OCI-LY3 (cell line): ENCODE measurements at regions not wholly inside any gene's neighbourhood (a gene's known extent, or its start where the extent isn't known, plus 50 kb on each side); places are given as distances from the start of the nearest gene placed in this dataset.
"Not testable (repeated sequence)": the region's sequence is repeated elsewhere in the genome, so short reads cannot be mapped to it uniquely, and the experiment has no call there.

ENCODE experiments used
- H2AFZ ChIP-seq: fragments of 200-600, 300-600 bp; shearing (Covaris generic); 2 replicates; pipeline ENCODE4 v1.6.0; 2014; ENCODE audit warnings: antibody characterized with exemption, low read depth, low read length
- H3K27ac ChIP-seq: fragments of 200-600, 300-600 bp; sonication (generic); 2 replicates; pipeline ENCODE4 v1.5.1; 2014; ENCODE audit warnings: mild to moderate bottlenecking, low read length, moderate library complexity, mixed read lengths
- H3K27me3 ChIP-seq: fragments of 200-600, 300-600 bp; sonication (generic); 2 replicates; pipeline ENCODE4 v1.6.1; 2014; ENCODE audit warnings: low read depth, low read length, mixed read lengths
- H3K36me3 ChIP-seq: fragments of 200-600, 300-600 bp; sonication (generic); replicated peaks from 2 replicates; pipeline ENCODE3; 2014; ENCODE audit warnings: low read depth, low read length, mixed read lengths
- H3K4me1 ChIP-seq: fragments of 300-600, 200-600 bp; sonication (generic); 2 replicates; pipeline ENCODE4 v1.6.1; 2014; ENCODE audit warnings: low read length, mixed read lengths
- H3K4me2 ChIP-seq: fragments of 200-600, 300-600 bp; sonication (generic); 2 replicates; pipeline ENCODE4 v1.6.1; 2014; ENCODE audit warnings: low read length, mixed read lengths
- H3K4me3 ChIP-seq: fragments of 300-600, 200-600 bp; sonication (generic); 2 replicates; pipeline ENCODE4 v1.5.1; 2014; ENCODE audit warnings: antibody characterized with exemption, mild to moderate bottlenecking, low read length, moderate library complexity
- H3K79me2 ChIP-seq: fragments of 300-600, 200-600 bp; shearing (Covaris generic); 2 replicates; pipeline ENCODE4 v1.6.1; 2014; ENCODE audit warnings: mild to moderate bottlenecking, low read length, mixed read lengths
- H3K9ac ChIP-seq: fragments of 300-600, 200-600 bp; shearing (Covaris generic); 2 replicates; pipeline ENCODE4 v1.6.0; 2014; ENCODE audit warnings: mild to moderate bottlenecking, low read length, moderate library complexity
- H3K9me3 ChIP-seq: fragments of 200-600, 300-600 bp; shearing (Covaris generic); 2 replicates; pipeline ENCODE4 v1.6.1; 2014; ENCODE audit warnings: low read length, mixed read lengths; ENCODE audit not compliant: insufficient read depth
- H4K20me1 ChIP-seq: fragments of 200-600, 300-600 bp; sonication (generic); 2 replicates; pipeline ENCODE4 v1.6.1; 2016; ENCODE audit warnings: low read length, mixed read lengths; ENCODE audit not compliant: insufficient read depth
- EZH2phosphoT487 ChIP-seq: fragments of 200-600 bp; shearing (Covaris generic); IDR thresholded peaks from 2 replicates; pipeline ENCODE4 v1.6.1; 2018; ENCODE audit warnings: antibody characterized with exemption, mixed run types, low read depth
- TF ChIP-seq, protein P1 (sequence below): fragments of 200-600, 300-600 bp; sonication (generic); IDR thresholded peaks from 2 replicates; pipeline ENCODE4 v1.5.1; 2014; ENCODE audit warnings: antibody characterized with exemption, low read length, low read depth

DNA sequence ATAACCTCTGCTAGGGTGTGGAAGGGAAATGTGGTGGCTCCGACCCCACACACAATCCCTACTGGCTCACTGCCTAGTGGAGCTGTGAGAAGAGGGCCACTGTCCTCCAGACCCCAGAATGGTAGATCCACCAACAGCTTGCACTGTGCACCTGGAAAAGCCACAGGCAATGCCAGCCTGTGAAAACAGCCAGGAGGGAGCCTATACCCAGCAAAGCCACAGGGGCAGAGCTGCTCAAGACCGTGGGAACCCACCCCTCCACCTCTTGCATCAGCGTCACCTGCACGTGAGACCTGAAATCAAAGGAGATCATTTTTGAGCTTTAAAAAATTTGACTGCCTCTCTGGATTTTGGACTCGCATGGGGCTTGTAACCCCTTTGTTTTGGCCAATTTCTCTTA is 249.0 kb upstream of the CDH2 start:
- TF ChIP-seq, protein P1, sequence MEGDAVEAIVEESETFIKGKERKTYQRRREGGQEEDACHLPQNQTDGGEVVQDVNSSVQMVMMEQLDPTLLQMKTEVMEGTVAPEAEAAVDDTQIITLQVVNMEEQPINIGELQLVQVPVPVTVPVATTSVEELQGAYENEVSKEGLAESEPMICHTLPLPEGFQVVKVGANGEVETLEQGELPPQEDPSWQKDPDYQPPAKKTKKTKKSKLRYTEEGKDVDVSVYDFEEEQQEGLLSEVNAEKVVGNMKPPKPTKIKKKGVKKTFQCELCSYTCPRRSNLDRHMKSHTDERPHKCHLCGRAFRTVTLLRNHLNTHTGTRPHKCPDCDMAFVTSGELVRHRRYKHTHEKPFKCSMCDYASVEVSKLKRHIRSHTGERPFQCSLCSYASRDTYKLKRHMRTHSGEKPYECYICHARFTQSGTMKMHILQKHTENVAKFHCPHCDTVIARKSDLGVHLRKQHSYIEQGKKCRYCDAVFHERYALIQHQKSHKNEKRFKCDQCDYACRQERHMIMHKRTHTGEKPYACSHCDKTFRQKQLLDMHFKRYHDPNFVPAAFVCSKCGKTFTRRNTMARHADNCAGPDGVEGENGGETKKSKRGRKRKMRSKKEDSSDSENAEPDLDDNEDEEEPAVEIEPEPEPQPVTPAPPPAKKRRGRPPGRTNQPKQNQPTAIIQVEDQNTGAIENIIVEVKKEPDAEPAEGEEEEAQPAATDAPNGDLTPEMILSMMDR = no peak
- no peak for TF ChIP-seq EZH2phosphoT487
- no peak overlapping the region for H3K4me2 ChIP-seq
- no peak overlapping the region for H3K4me3 ChIP-seq
- no peaks in the 10 kb centered on the region for H3K36me3 ChIP-seq
- H3K27ac ChIP-seq = no peak overlapping the region
- H3K27me3 ChIP-seq = no peaks in the 10 kb centered on the region
- no peak overlapping the region for H3K9ac ChIP-seq
- 0 out of 2 replicates have a peak, but pooled peaks cover 6% of the 10 kb centered on the region for H3K9me3 ChIP-seq
- H4K20me1 ChIP-seq = no peaks in the 10 kb centered on the region
- no peaks in the 10 kb centered on the region for H3K79me2 ChIP-seq
- no peaks in the 10 kb centered on the region for H3K4me1 ChIP-seq
- no peak overlapping the region for H2AFZ ChIP-seq

DNA sequence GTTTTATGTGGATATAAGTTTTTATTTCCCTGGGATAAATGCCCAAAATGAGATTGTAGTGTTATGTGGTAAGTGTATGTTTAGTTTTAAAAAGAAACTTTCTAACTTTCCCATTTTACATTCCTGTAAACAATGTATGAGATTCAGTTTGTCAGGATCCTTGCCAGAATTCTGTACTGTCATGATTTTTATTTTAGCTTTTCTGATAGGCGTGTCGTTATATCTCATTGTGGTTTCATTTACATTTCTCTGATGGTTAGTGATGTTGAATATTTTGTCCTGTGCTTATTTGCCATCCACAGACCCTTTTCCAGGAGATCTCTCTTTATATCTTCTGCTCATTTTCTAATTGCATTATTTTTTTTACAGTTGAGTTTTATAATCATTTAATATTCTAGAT is 245.6 kb upstream of the CDH2 start:
- no peak overlapping the region for H3K27ac ChIP-seq
- no peak overlapping the region for H3K9ac ChIP-seq
- H3K4me3 ChIP-seq = no peak overlapping the region
- no peak overlapping the region for H2AFZ ChIP-seq
- no peaks in the 10 kb centered on the region for H3K36me3 ChIP-seq
- TF ChIP-seq, protein P1 = no peak
- TF ChIP-seq EZH2phosphoT487 = no peak
- no peaks in the 10 kb centered on the region for H3K79me2 ChIP-seq
- H3K9me3 ChIP-seq = 0 out of 2 replicates have a peak, but pooled peaks cover 6% of the 10 kb centered on the region
- H3K4me2 ChIP-seq = no peak overlapping the region
- H3K27me3 ChIP-seq = no peaks in the 10 kb centered on the region
- no peaks in the 10 kb centered on the region for H4K20me1 ChIP-seq
- no peaks in the 10 kb centered on the region for H3K4me1 ChIP-seq

DNA sequence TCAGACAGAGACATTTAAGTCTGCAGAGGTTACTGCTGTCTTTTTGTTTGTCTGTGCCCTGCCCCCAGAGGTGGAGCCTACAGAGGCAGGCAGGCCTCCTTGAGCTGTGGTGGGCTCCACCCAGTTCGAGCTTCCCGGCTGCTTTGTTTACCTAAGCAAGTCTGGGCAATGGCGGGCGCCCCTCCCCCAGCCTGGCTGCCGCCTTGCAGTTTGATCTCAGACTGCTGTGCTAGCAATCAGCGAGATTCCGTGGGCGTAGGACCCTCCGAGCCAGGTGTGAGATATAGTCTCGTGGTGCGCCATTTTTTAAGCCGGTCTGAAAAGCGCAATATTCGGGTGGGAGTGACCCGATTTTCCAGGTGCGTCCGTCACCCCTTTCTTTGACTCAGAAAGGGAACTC is 245.0 kb upstream of the CDH2 start:
- H3K79me2 ChIP-seq, H3K9me3 ChIP-seq, H3K4me1 ChIP-seq, H3K4me3 ChIP-seq, H3K27me3 ChIP-seq, H4K20me1 ChIP-seq, H3K4me2 ChIP-seq, H3K9ac ChIP-seq, H3K36me3 ChIP-seq, H2AFZ ChIP-seq, H3K27ac ChIP-seq: not testable (repeated sequence)

DNA sequence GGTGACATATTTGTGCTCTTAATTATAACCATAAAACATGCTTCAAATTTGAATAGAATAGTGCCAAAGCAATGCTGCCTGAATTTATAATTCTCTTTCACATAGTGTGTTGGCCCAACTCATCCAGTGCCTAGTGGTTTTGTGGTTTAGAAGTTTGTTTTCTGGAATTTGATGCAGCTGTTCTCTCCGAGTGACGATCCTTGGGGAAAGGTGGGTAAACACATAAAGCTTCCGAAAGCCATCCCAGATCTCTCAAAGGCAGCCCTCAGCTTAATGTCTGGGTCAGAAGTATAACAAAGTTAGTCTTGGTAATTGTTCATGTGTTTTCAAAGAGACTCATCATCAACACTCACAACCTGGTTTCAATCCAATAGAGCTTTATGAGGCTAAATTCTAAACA is 235.6 kb upstream of the CDH2 start:
- Histone ChIP-seq H3K27ac (no peak overlapping the region), H2AFZ (no peak overlapping the region), H3K9me3 (no peaks in the 10 kb centered on the region), H3K4me3 (no peak overlapping the region), H3K4me1 (no peaks in the 10 kb centered on the region), H4K20me1 (no peaks in the 10 kb centered on the region), H3K9ac (no peak overlapping the region), H3K4me2 (no peak overlapping the region), H3K27me3 (no peaks in the 10 kb centered on the region), H3K79me2 (no peaks in the 10 kb centered on the region), H3K36me3 (no peaks in the 10 kb centered on the region)
- TF ChIP-seq EZH2phosphoT487 = no peak

DNA sequence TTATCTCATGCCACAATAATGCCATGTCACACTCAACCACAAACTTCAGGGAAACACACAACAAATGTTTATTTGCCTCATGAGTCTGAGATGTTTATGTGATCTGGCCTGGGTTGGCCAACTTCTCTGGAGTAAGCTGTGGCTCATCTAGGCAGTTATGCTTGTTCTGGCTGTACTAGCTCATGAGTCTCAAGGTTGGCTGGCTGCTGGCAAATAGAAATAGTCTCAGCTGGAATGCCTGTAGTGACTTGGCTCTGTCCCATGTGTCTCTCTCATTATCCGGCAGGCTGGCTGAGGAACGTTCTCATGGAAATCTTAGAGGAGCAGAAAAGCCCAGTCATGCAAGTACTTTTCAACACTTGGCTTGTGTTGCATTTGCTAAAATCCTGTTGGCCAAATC is 234.9 kb upstream of the CDH2 start:
- Histone ChIP-seq H3K27ac (no peak overlapping the region), H2AFZ (no peak overlapping the region), H3K27me3 (no peaks in the 10 kb centered on the region), H3K4me3 (no peak overlapping the region), H3K36me3 (no peaks in the 10 kb centered on the region), H3K4me1 (no peaks in the 10 kb centered on the region), H3K79me2 (no peaks in the 10 kb centered on the region), H3K9me3 (no peaks in the 10 kb centered on the region), H3K9ac (no peak overlapping the region), H4K20me1 (no peaks in the 10 kb centered on the region), H3K4me2 (no peak overlapping the region)
- TF ChIP-seq EZH2phosphoT487 = no peak
- TF ChIP-seq, protein P1 = no peak
